Fibroblast of lung (primary cell): ENCODE measurements at regions not wholly inside any gene's neighbourhood (a gene's known extent, or its start where the extent isn't known, plus 50 kb on each side); places are given as distances from the start of the nearest gene placed in this dataset.

Experiments
- DNase-seq, 2 donors: peaks; one replicate each; pipeline versions ENCODE4 v3.0.0 to v3.0.0-alpha.2; 2010; ENCODE audit warnings: low read depth in 2 of 2
- H2AFZ ChIP-seq: 2 replicates; pipeline ENCODE4 v1.5.1; 2012; ENCODE audit warnings: low read length, control low read depth, inconsistent platforms
- H3K27ac ChIP-seq: 2 replicates; pipeline ENCODE4 v1.5.1; 2011; ENCODE audit warnings: low read length, control low read depth; ENCODE audit not compliant: insufficient read depth
- H3K27me3 ChIP-seq: 2 replicates; pipeline ENCODE4 v1.5.1; 2011; ENCODE audit warnings: mild to moderate bottlenecking, low read length; ENCODE audit not compliant: control insufficient read depth, insufficient read depth
- H3K36me3 ChIP-seq: 2 replicates; pipeline ENCODE4 v1.5.1; 2011; ENCODE audit warnings: low read length; ENCODE audit not compliant: control insufficient read depth, insufficient read depth
- H3K4me1 ChIP-seq: 2 replicates; pipeline ENCODE4 v1.5.1; 2011; ENCODE audit warnings: low read length; ENCODE audit not compliant: control insufficient read depth, insufficient read depth; ENCODE audit errors: extremely low read depth
- H3K4me2 ChIP-seq: 2 replicates; pipeline ENCODE4 v1.5.1; 2011; ENCODE audit warnings: low read length, control low read depth; ENCODE audit not compliant: insufficient read depth; ENCODE audit errors: extremely low read depth
- H3K4me3 ChIP-seq, 4 experiments: fragments of 200-600 bp in 1 of 4; sonication (generic) in 1 of 4; replicated peaks in 1 of 4; 2 replicates each; pipeline ENCODE4 v1.5.1; 2011 to 2016; ENCODE audit warnings: low read length in 4 of 4, low read depth in 3 of 4, mild to moderate bottlenecking in 3 of 4, control low read depth in 2 of 4, inconsistent platforms in 1 of 4, mixed read lengths in 1 of 4; ENCODE audit not compliant: insufficient read depth in 1 of 4; ENCODE audit errors: control extremely low read depth in 1 of 4
- H3K79me2 ChIP-seq: 2 replicates; pipeline ENCODE4 v1.5.1; 2012; ENCODE audit warnings: mild to moderate bottlenecking, low read length, inconsistent platforms; ENCODE audit not compliant: control insufficient read depth, insufficient read depth
- H3K9ac ChIP-seq: 2 replicates; pipeline ENCODE4 v1.5.1; 2011; ENCODE audit warnings: mild to moderate bottlenecking, low read length, control low read depth; ENCODE audit not compliant: insufficient read depth
- H3K9me3 ChIP-seq: 2 replicates; pipeline ENCODE4 v1.5.1; 2012; ENCODE audit warnings: low read depth, low read length; ENCODE audit not compliant: control insufficient read depth, insufficient read depth
- H4K20me1 ChIP-seq: 2 replicates; pipeline ENCODE4 v1.5.1; 2011; ENCODE audit warnings: low read length; ENCODE audit not compliant: control insufficient read depth, insufficient read depth; ENCODE audit errors: extremely low read depth
- CTCF ChIP-seq, 2 donors: IDR thresholded peaks in 1 of 2; conservative IDR thresholded peaks in 1 of 2; 1 replicate in 1 of 2; 2 replicates in 1 of 2; pipeline ENCODE4 v1.5.1; 2011 to 2012; ENCODE audit warnings: low read length in 2 of 2, control low read depth in 1 of 2, inconsistent platforms in 1 of 2, low read depth in 1 of 2, mild to moderate bottlenecking in 1 of 2
- EZH2 ChIP-seq: IDR thresholded peaks from 2 replicates; pipeline ENCODE4 v1.5.1; 2012; ENCODE audit warnings: low read length, control low read depth, mild to moderate bottlenecking; ENCODE audit errors: missing control alignments

- H3K27ac ChIP-seq: no peak overlapping the region
- H3K36me3 ChIP-seq: no peaks in the 10 kb centered on the region
- no peak overlapping the region for H3K9ac ChIP-seq
- peak in 1 of 2 donors; percentile 70 for DNase-seq
- H3K4me2 ChIP-seq: no peak overlapping the region
- H3K27me3 ChIP-seq: no peaks in the 10 kb centered on the region
- no peak overlapping the region for H3K4me3 ChIP-seq
- no peaks in the 10 kb centered on the region for H4K20me1 ChIP-seq
- TF ChIP-seq EZH2: no peak
- TF ChIP-seq CTCF (conservative IDR thresholded peaks at IDR 0.05 in 1 of 2, IDR thresholded peaks at IDR 0.05 in 1 of 2; ENCODE audit: low read depth in 1 of 2, low read length in 2 of 2): no peak
- H2AFZ ChIP-seq: no peak overlapping the region
- H3K79me2 ChIP-seq: no peaks in the 10 kb centered on the region
- H3K9me3 ChIP-seq: no peaks in the 10 kb centered on the region
- peaks cover 2% of the 10 kb centered on the region for H3K4me1 ChIP-seq
These were observed 299.6 kb downstream of the MDFIC start for GRCh38 chr7:115221456-115221855.

- Histone ChIP-seq H3K9me3 (no peaks in the 10 kb centered on the region), H3K9ac (no peak overlapping the region), H2AFZ (no peak overlapping the region), H3K36me3 (no peaks in the 10 kb centered on the region), H3K79me2 (no peaks in the 10 kb centered on the region), H3K4me2 (no peak overlapping the region), H3K27me3 (no peaks in the 10 kb centered on the region), H4K20me1 (no peaks in the 10 kb centered on the region), H3K4me3 (no peak overlapping the region), H3K27ac (no peak overlapping the region), H3K4me1 (peaks cover 2% of the 10 kb centered on the region)
- DNase-seq: no peak
- no peak for TF ChIP-seq EZH2
- TF ChIP-seq CTCF (conservative IDR thresholded peaks at IDR 0.05 in 1 of 2, IDR thresholded peaks at IDR 0.05 in 1 of 2; ENCODE audit: low read depth in 1 of 2, low read length in 2 of 2): no peak
These were observed 296.2 kb downstream of the MDFIC start for GRCh38 chr7:115218076-115218475.

GRCh38 chr7:115217373-115217772 lies 295.5 kb downstream of the MDFIC start:
- H2AFZ ChIP-seq: no peak overlapping the region

More at GRCh38 chr7:115217373-115217772, 295.5 kb downstream of the MDFIC start:
- Histone ChIP-seq H3K4me3 (no peak overlapping the region), H3K27ac (no peak overlapping the region), H3K9me3 (no peaks in the 10 kb centered on the region), H3K27me3 (no peaks in the 10 kb centered on the region), H3K4me1 (peaks cover 2% of the 10 kb centered on the region), H3K36me3 (no peaks in the 10 kb centered on the region), H3K9ac (no peak overlapping the region), H3K79me2 (no peaks in the 10 kb centered on the region), H3K4me2 (no peak overlapping the region), H4K20me1 (no peaks in the 10 kb centered on the region)
- DNase-seq: peak in 1 of 2 donors; percentile 42
- no peak for TF ChIP-seq EZH2
- peak in 1 of 2 donors; percentile 38 for TF ChIP-seq CTCF (conservative IDR thresholded peaks at IDR 0.05 in 1 of 2, IDR thresholded peaks at IDR 0.05 in 1 of 2; ENCODE audit: low read depth in 1 of 2, low read length in 2 of 2)
